ACHN (cell line): ENCODE measurements at regions not wholly inside any gene's neighbourhood (a gene's known extent, or its start where the extent isn't known, plus 50 kb on each side); places are given as distances from the start of the nearest gene placed in this dataset.
"Not testable (repeated sequence)": the region's sequence is repeated elsewhere in the genome, so short reads cannot be mapped to it uniquely, and the experiment has no call there.

ENCODE experiments used
- DNase-seq: peaks from one replicate; pipeline ENCODE4 v3.0.0-alpha.2; 2015
- in situ Hi-C: cut with HindIII; loops from 2 replicates; pipeline ENCODE4 v1.10.0; 2017; ENCODE audit warnings: low sequenced_read_pairs, low pct_ligation_motif_present, low pct_unique_long_range_greater_than_20kb

- in situ Hi-C loops: no loop called here
- no peak for DNase-seq
Observed at GRCh38 chr2:16204886-16205620, 264.7 kb downstream of the MYCN start.

GRCh38 chr2:16204251-16204650 is 263.9 kb downstream of the MYCN start:
- in situ Hi-C loops: no loop called here
- DNase-seq: no peak

GRCh38 chr2:16203691-16204090 is 263.3 kb downstream of the MYCN start:
- in situ Hi-C loops: no loop called here
- DNase-seq: no peak

- in situ Hi-C loops: no loop called here
- no peak for DNase-seq
Observed at GRCh38 chr2:16203069-16203468, 262.7 kb downstream of the MYCN start.

- in situ Hi-C loops: no loop called here
- no peak for DNase-seq
Observed at GRCh38 chr2:16202266-16203020, 262.1 kb downstream of the MYCN start.

GRCh38 chr2:16201848-16202247 is 261.5 kb downstream of the MYCN start:
- in situ Hi-C loops: no loop called here
- no peak for DNase-seq

GRCh38 chr2:16200554-16201193 is 260.3 kb downstream of the MYCN start:
- in situ Hi-C loops: no loop called here
- no peak for DNase-seq

GRCh38 chr2:16199882-16200553 is 259.7 kb downstream of the MYCN start:
- in situ Hi-C loops: no loop called here
- no peak for DNase-seq

- in situ Hi-C loops, DNase-seq: not testable (repeated sequence)
Observed at GRCh38 chr2:16199241-16199640, 258.9 kb downstream of the MYCN start.

GRCh38 chr2:16198166-16198912 is 258.0 kb downstream of the MYCN start:
- no peak for DNase-seq
- in situ Hi-C loops: no loop called here

GRCh38 chr2:16197504-16198147 is 257.3 kb downstream of the MYCN start:
- in situ Hi-C loops: no loop called here
- DNase-seq: no peak

GRCh38 chr2:16196687-16197503 is 256.5 kb downstream of the MYCN start:
- in situ Hi-C loops: no loop called here
- no peak for DNase-seq

GRCh38 chr2:16195681-16196070 is 255.3 kb downstream of the MYCN start:
- no peak for DNase-seq
- in situ Hi-C loops: no loop called here

GRCh38 chr2:16194931-16195680 is 254.8 kb downstream of the MYCN start:
- no peak for DNase-seq
- in situ Hi-C loops: no loop called here

- in situ Hi-C loops: no loop called here
- no peak for DNase-seq
Observed at GRCh38 chr2:16194530-16194929, 254.2 kb downstream of the MYCN start.

GRCh38 chr2:16194096-16194390 is 253.7 kb downstream of the MYCN start:
- in situ Hi-C loops: no loop called here
- no peak for DNase-seq
